GM18951 (cell line): ENCODE measurements at regions not wholly inside any gene's neighbourhood (a gene's known extent, or its start where the extent isn't known, plus 50 kb on each side); places are given as distances from the start of the nearest gene placed in this dataset.

Experiments
- POLR2A ChIP-seq: IDR thresholded peaks from 4 replicates; pipeline ENCODE4 v1.6.1; 2011; ENCODE audit warnings: mild to moderate bottlenecking; ENCODE audit not compliant: insufficient read length, insufficient read depth; ENCODE audit errors: extremely low read depth
- in situ Hi-C: fragments of 300-500 bp; cut with MboI; formaldehyde crosslinking; loops from one replicate; pipeline ENCODE4 v1.12.0; 2022; ENCODE audit warnings: low sequenced_read_pairs, mixed read lengths, inconsistent platforms; ENCODE audit not compliant: unreplicated experiment

DNA sequence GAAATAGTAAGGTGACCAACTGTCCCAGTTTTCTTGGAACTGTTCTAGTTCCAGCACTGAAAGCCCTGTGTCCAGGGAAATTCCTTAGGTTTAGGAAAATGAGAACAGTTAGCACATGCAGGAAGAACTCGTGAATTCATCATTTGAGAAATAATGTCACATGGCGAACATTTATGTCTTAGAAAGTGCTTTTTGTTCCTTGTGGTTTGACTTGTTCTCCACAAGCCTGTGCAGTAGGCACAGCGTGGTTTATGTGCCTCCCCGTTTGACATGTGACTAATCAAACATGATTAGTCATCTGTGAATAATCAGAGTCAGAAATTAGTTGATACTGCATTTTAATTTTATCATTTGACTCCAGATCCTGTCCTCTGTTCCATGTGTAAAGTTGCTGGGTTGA is 556.0 kb upstream of the CPEB2 start:
- no peak for TF ChIP-seq POLR2A
- in situ Hi-C loops: no loop called here

GRCh38 chr4:14446904-14447303 is 555.4 kb upstream of the CPEB2 start:
- no peak for TF ChIP-seq POLR2A
- in situ Hi-C loops: no loop called here

DNA sequence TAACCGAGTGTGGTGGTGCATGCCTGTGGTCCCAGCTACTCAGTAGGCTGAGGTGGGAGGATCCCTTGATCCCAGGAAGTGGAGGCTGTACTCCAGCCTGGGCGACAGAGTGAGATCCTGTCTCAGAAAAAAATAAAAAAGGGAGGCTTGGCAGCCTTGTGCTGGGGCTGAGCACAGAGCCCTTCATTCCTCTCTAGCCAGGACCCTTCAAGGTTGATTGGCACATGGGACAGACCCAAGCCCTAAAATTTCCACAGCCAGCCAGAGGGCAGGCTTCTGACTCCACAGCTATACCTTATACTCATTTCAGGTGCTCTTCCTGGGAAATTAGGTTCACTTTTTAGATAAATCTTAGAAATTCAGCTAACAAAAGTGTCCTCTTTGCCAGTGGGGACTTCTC is 553.0 kb upstream of the CPEB2 start:
- TF ChIP-seq POLR2A: no peak
- in situ Hi-C loops: no loop called here

DNA sequence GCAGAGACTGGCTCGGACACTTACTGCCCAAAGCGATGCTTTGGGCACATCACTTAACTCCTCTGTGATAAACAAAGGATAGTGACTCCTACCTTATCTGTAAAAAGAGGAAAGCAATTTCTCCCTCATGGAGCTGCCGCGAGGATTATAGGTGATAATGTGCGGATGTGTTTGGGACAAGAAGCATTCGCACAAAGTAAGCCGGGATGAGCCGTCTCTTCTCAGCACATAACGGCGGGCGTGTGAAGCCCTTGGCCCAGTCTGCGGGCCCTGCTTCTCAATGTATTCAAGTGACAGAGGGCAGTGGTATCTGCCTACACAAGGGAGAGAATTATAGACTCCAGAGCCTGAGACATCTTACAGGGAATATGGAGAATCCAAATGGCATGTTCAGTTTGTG is 550.3 kb upstream of the CPEB2 start:
- no peak for TF ChIP-seq POLR2A
- in situ Hi-C loops: no loop called here

DNA sequence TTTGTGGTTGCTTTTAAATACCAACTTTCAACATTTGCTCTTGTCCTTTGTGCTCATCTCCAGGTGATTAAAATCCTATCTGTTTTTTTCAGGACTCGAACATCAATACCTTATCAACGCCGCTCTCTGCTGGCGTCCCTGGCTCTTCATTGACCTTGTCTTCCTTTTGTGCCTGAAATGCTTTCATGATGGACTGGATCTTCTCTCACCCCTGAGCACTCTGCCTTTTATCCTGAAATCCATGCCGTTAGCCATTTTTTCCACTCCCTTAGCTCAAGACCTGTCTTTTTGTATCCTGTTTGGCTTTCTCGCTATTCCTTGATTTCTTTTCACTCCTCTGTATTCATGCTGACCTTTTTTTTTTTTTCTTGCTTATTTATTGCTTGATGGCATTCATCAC is 549.5 kb upstream of the CPEB2 start:
- in situ Hi-C loops: no loop called here
- TF ChIP-seq POLR2A: no peak

DNA sequence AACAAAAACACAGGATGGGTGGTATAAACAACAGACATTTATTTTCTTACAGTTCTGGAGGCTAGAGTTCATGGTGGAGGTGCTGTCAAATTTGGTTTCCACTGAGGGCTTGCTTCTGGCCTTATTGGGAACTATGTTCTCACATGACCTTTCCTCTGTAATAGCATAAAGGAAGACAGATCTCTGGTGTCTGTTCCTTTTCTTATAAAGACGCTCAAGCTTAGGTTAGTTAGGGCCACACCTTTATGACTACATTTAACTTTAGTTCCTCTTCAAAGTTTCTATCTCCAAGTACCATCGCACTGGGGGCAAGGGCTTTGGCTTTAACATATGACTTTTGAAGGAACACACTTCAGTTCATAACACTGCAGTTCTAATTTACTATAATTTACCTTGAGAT is 543.8 kb upstream of the CPEB2 start:
- no peak for TF ChIP-seq POLR2A
- in situ Hi-C loops: no loop called here

- no peak for TF ChIP-seq POLR2A
- in situ Hi-C loops: no loop called here
Observed at GRCh38 chr4:14465057-14465456, 537.2 kb upstream of the CPEB2 start.

DNA sequence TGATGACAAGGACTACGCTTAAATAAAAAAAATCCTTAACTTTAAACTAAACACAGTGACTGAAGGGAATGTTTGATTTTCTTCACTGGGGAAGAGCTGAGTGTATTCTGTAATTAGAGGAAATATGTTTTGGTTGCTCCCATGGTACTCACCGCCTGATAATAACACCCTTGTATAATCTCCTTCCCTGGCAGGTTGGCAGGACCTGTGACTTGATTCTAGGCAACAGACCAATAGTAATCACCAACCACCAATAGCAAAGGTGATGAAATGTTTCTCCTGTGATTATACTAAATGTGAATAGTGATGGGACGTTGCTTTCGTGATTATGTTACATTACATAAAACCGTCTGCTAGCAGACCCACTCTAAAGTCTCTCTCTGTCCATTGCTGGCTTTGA is 536.8 kb upstream of the CPEB2 start:
- in situ Hi-C loops: no loop called here
- TF ChIP-seq POLR2A: no peak

DNA sequence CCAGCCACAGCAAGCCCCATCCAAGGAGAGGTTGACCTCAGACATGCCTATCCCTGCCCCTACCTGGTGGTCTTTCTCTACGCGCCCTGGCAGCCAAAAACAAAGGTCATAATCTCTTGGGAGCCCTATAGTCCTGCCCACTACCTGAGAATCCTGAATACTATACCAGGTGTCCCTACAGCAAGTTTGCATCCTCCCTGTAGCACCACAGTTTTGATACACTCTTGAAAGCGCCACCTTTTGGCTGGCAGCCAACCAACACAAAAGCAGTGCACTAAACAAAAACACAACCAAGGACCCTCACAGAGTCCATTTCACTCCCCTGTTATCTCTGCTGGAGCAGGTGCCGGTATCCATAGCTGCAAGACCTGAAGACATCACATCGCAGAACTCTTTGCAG is 523.8 kb upstream of the CPEB2 start:
- no peak for TF ChIP-seq POLR2A
- in situ Hi-C loops: no loop called here

- no peak for TF ChIP-seq POLR2A
- in situ Hi-C loops: no loop called here
Observed at GRCh38 chr4:14496408-14496807, 505.9 kb upstream of the CPEB2 start.

GRCh38 chr4:14496969-14497368 is 505.3 kb upstream of the CPEB2 start:
- in situ Hi-C loops: no loop called here
- no peak for TF ChIP-seq POLR2A

DNA sequence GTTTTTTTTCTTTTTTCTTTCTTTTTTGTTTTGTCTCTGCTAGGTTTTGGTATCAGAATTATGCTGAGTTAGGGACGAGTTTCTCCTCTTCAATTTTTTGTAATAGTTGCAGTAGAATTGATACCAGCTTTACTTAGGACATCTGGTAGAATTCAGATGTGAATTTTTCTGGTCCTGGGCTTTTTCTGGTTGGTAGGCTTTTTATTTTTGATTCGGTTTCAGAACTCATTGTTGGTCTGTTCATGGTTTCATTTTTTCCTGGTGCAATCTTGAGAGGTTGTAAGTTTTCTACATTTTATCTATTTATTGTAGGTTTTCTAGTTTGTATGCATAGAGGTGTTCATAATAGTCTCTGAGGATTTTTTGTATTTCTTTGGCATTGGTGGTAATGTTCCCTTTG is 498.1 kb upstream of the CPEB2 start:
- in situ Hi-C loops: no loop called here
- no peak for TF ChIP-seq POLR2A

DNA sequence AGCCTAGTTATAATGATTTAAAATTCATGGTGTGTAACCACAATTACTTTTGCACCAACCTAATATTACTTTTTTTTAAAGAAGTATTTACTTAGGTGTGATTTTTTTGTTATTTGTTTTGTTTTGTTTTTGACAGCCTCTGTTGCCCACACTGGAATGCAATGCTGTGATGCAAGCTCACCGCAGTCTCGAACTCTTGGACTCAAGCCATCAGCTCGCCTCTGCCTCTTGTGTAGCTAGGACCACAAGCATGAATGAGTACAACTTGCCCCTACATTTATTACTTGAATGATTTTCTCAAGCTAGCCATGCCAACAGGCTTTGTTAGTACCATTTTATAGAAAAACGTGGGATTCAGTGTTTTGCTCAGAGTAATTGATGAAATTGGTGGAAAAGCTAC is 488.8 kb upstream of the CPEB2 start:
- in situ Hi-C loops: no loop called here
- TF ChIP-seq POLR2A: no peak

GRCh38 chr4:14515556-14515955 is 486.7 kb upstream of the CPEB2 start:
- in situ Hi-C loops: no loop called here
- no peak for TF ChIP-seq POLR2A

DNA sequence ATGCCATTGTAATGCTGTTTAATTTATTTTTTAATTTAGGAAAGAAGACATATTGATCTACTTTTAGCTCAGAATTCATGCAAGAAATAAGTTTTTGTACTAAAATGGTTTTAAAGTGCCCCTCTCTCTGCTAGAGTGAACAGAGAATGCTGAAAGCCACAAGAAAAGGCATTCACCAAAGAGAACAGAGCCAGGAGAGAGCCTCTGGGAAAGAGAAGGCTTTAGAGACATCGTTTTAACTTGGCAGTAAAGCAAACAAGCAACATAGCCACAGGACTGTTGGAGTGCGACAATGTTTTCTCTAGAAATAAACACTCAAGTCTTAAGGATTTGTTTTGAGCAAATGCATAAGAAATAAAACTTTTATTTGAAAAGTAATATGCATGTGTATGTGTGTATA is 484.1 kb upstream of the CPEB2 start:
- TF ChIP-seq POLR2A: no peak
- in situ Hi-C loops: no loop called here
